Activated naive CD4-positive, alpha-beta T cell treated with anti-CD3 and anti-CD28 coated beads for 36 hours (primary cell): ENCODE measurements at regions not wholly inside any gene's neighbourhood (a gene's known extent, or its start where the extent isn't known, plus 50 kb on each side); places are given as distances from the start of the nearest gene placed in this dataset.

Experiments
- CTCF ChIA-PET: fragments of 350-600 bp; sonication (Branson Sonifier 250); formaldehyde crosslinking; loops from one replicate; lab custom pipeline; 2021; ENCODE audit warnings: antibody characterized with exemption; lab: Charles Lee
- DNase-seq: peaks from one replicate; pipeline ENCODE4 v3.0.0-alpha.2; 2020
- H3K27ac Mint-ChIP-seq: one replicate; pipeline ENCODE4 v1.8.0; 2021; ENCODE audit warnings: mild to moderate bottlenecking, mixed read lengths
- H3K27me3 Mint-ChIP-seq: one replicate; pipeline ENCODE4 v1.8.0; 2021; ENCODE audit warnings: low read depth, mixed read lengths
- H3K36me3 Mint-ChIP-seq: one replicate; pipeline ENCODE4 v1.8.0; 2021; ENCODE audit warnings: low read depth, mixed read lengths
- H3K4me1 Mint-ChIP-seq: one replicate; pipeline ENCODE4 v1.8.0; 2021; ENCODE audit warnings: low read depth, mixed read lengths
- H3K4me3 Mint-ChIP-seq: one replicate; pipeline ENCODE4 v1.8.0; 2021; ENCODE audit warnings: mild to moderate bottlenecking, moderate library complexity, mixed read lengths
- H3K9me3 Mint-ChIP-seq: one replicate; pipeline ENCODE4 v1.8.0; 2021; ENCODE audit warnings: mixed read lengths
- intact Hi-C: fragments of 100-400 bp; cut with micrococcal nuclease; formaldehyde crosslinking; loops from one replicate; pipeline ENCODE4 v1.15.1; 2023

DNA sequence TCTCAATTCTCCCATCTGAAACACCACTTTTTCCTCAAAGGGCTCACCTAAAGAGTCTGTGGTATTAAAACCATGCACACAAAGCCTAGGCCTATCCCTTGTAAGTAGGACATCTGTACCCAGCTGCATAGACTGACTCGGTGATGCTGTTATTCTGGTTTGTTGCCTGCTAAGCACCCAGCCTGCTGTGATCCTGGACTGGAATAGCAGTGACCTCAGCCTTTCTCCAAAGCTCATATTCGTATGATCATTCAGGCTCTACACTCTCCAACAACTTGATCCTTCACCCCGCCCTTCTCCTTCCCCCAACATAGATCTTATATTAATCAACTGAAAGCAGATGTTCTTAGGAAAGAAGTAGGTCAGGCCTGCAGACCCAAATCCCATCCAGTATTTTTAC lies 81.4 kb upstream of the WWC1 start:
- Mint-ChIP-seq H3K36me3 (no peaks in the 10 kb centered on the region), H3K27me3 (no peaks in the 10 kb centered on the region), H3K4me1 (no peaks in the 10 kb centered on the region), H3K27ac (no peak overlapping the region), H3K4me3 (no peak overlapping the region), H3K9me3 (no peaks in the 10 kb centered on the region)
- CTCF ChIA-PET, result interaction anchor here (1.2 to 1.3 kb wide), 2 partner anchors 9 to 10 kb away, joined by 4 to 5 read pairs; no protein-coding TSS in a partner anchor
- no peak for DNase-seq
- intact Hi-C loops, result no loop called here

DNA sequence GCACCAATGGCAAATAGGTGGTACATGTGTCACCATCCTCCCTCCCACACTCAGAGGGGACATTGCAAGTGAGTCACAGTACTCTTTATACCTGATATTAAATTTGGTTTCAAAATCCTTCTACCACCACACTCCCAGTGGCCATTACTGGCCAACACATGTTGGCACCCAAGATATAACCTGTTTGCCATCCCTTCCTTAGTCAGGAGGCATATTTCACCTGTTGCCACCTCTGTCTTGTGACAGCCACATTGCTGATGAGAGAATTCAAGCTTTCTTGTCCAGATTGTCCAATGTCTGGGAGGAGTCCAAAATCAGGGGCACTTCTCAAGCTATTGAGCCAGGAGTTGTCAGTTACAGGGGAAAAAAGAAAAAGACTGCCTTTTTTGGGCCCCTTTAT lies 80.2 kb upstream of the WWC1 start:
- DNase-seq, result no peak

DNA sequence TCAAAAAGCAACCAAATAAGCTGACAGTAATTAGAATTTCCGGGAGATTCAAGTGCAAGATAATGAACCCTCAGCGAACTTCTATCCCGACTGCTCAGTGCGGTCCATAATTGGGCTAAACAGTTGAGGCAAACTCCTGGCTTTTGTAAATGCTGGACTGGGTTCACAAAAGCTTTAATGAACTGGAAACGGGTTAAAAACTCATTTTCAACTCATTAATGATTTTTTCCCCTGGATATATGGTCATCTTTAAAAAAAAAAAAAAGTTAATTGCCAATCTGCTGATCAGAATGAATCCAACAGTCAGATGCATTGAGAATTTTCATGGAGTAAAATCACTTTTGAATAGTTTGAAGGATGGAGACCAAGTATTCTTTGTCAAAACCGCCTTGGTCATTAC lies 79.5 kb upstream of the WWC1 start:
- no peaks in the 10 kb centered on the region for H3K27me3 Mint-ChIP-seq
- no peak overlapping the region for H3K27ac Mint-ChIP-seq
- H3K4me1 Mint-ChIP-seq, result no peaks in the 10 kb centered on the region
- intact Hi-C loops, result no loop called here
- no peak overlapping the region for H3K4me3 Mint-ChIP-seq
- CTCF ChIA-PET, result interaction anchor here (0.6 kb wide), 1 partner anchor 86 kb away, joined by 3 read pairs; no protein-coding TSS in a partner anchor
- H3K9me3 Mint-ChIP-seq, result no peaks in the 10 kb centered on the region
- no peak for DNase-seq
- H3K36me3 Mint-ChIP-seq, result no peaks in the 10 kb centered on the region

More for the DNA sequence above, 80.2 kb upstream of the WWC1 start:
- intact Hi-C loops, result no loop called here
- no peaks in the 10 kb centered on the region for H3K4me1 Mint-ChIP-seq
- no peak overlapping the region for H3K4me3 Mint-ChIP-seq
- no peaks in the 10 kb centered on the region for H3K9me3 Mint-ChIP-seq
- H3K27ac Mint-ChIP-seq, result no peak overlapping the region
- CTCF ChIA-PET, result interaction anchor here (0.6 kb wide), 1 partner anchor 86 kb away, joined by 3 read pairs; no protein-coding TSS in a partner anchor
- no peaks in the 10 kb centered on the region for H3K36me3 Mint-ChIP-seq
- no peaks in the 10 kb centered on the region for H3K27me3 Mint-ChIP-seq

DNA sequence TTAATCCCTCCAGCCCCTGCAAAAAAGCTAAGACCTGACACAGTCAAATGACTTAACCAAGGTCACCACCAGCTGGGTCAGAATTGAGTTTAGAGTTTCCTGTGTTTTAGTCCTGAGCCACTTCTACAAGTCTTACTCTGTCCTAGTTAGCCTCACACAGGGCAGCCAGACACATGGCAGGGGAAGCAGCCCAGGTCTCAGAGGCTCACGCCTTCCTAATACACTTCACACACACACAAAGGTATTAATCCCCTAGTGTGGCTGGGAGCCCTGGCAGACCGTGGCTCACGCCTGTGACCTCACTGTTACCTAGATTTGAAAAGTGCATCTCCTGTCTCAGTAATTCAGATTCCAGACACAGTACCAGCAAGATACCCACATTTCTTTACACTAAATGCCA lies 77.4 kb upstream of the WWC1 start:
- Mint-ChIP-seq H3K36me3 (no peaks in the 10 kb centered on the region), H3K27me3 (no peaks in the 10 kb centered on the region), H3K4me3 (no peak overlapping the region), H3K4me1 (no peaks in the 10 kb centered on the region), H3K27ac (no peak overlapping the region), H3K9me3 (no peaks in the 10 kb centered on the region)
- CTCF ChIA-PET, result no interaction called here
- intact Hi-C loops, result no loop called here
- no peak for DNase-seq

DNA sequence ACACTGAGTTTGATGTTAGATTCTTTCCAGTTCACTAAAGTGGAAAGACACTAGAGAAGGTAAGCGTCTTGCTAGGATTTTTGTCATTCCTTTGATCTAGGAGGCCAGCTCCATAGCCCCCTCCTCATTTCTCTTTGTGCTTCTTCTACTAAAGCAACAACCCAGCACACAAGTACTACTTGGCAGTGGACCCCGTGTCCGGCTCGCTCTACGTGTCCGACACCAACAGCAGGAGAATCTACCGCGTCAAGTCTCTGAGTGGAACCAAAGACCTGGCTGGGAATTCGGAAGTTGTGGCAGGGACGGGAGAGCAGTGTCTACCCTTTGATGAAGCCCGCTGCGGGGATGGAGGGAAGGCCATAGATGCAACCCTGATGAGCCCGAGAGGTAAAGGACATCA lies 76.6 kb upstream of the WWC1 start:
- CTCF ChIA-PET, result no interaction called here
- no peaks in the 10 kb centered on the region for H3K27me3 Mint-ChIP-seq
- H3K27ac Mint-ChIP-seq, result no peak overlapping the region
- DNase-seq, result no peak
- intact Hi-C loops, result no loop called here
- H3K4me3 Mint-ChIP-seq, result no peak overlapping the region
- no peaks in the 10 kb centered on the region for H3K4me1 Mint-ChIP-seq
- H3K9me3 Mint-ChIP-seq, result no peaks in the 10 kb centered on the region
- H3K36me3 Mint-ChIP-seq, result no peaks in the 10 kb centered on the region

DNA sequence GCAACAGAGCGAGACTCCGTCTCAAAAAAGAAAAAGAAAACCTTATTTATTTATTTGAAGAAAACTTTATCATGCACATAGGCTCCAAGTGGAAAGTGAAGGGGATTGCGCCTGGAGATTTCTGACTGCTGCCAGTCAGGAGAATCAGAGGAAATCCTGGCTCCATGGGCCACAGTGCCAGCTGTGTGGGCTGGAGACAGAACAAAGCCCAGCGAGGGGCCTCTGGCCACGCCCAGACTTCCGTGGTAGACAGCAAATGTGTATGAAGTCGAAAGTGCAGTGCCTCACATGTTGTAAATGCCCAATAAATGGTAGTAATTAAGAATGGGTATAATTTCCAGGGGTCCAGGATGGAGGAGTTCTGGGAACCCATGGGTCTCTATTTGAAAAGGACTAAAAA lies 75.8 kb upstream of the WWC1 start:
- Mint-ChIP-seq H3K27me3 (no peaks in the 10 kb centered on the region), H3K36me3 (no peaks in the 10 kb centered on the region), H3K4me3 (no peak overlapping the region), H3K9me3 (no peaks in the 10 kb centered on the region), H3K27ac (no peak overlapping the region), H3K4me1 (no peaks in the 10 kb centered on the region)
- intact Hi-C loops, result no loop called here
- CTCF ChIA-PET, result no interaction called here
- DNase-seq, result no peak

DNA sequence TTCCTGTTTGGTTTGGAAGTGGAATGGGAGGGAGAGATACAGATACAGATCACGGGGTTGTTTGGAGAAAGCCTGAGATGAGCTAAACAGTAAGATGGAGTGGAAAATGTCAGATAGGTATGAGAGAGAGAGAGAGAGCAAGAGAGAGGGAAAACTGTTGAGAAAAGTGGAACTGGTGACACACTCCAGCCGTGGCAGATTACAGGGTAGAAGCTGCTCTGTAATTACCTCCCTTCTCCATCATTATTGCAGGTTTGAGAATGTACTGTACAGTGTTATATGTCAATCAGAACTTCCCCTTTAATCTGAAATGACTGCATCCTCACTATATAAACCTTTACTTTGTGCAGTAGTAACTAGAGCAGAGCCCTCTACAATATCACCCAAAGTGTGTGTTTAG lies 74.5 kb upstream of the WWC1 start:
- Mint-ChIP-seq H3K9me3 (no peaks in the 10 kb centered on the region), H3K36me3 (no peaks in the 10 kb centered on the region), H3K4me1 (no peaks in the 10 kb centered on the region), H3K27me3 (no peaks in the 10 kb centered on the region), H3K4me3 (no peak overlapping the region), H3K27ac (no peak overlapping the region)
- intact Hi-C loops, result no loop called here
- DNase-seq, result no peak
- CTCF ChIA-PET, result no interaction called here

DNA sequence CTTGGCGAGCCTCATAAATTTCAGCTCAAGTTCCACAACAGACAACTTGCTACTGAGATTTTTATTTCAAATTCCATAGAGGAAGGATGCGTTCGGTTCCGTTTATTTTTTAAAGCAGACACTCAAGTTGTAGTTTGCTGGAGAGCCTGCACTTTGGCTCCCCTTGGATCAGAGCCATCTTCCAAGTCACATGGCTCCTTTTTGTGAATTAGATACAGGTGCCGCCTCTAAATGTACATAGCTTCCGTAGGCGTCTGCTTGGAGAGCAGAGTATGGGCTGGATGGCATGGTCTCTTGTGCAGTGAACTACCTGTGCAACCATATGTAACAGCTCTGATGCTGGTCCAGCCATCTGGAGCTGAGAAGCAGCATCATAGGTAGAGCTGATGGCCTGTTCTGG lies 73.9 kb upstream of the WWC1 start:
- Mint-ChIP-seq H3K9me3 (no peaks in the 10 kb centered on the region), H3K27ac (no peak overlapping the region), H3K4me3 (no peak overlapping the region), H3K36me3 (no peaks in the 10 kb centered on the region), H3K27me3 (no peaks in the 10 kb centered on the region), H3K4me1 (no peaks in the 10 kb centered on the region)
- CTCF ChIA-PET, result interaction anchor here (0.9 to 3.4 kb wide), 3 partner anchors 10 to 104 kb away, joined by 3 to 27 read pairs (median 18); no protein-coding TSS in a partner anchor
- DNase-seq, result no peak
- intact Hi-C loops, result no loop called here

DNA sequence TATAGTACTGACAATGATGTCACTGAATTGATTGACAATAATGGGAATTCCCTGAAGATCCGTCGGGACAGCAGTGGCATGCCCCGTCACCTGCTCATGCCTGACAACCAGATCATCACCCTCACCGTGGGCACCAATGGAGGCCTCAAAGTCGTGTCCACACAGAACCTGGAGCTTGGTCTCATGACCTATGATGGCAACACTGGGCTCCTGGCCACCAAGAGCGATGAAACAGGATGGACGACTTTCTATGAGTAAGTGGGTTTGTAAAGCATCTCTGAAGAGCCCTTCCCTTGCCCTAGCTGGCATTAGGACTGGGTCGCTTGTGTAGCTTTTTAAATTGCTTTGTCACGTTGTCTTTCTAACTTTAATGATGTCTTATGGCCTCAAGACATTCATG lies 72.7 kb upstream of the WWC1 start:
- Mint-ChIP-seq H3K4me1 (peaks cover 3% of the 10 kb centered on the region), H3K4me3 (no peak overlapping the region), H3K27ac (no peak overlapping the region), H3K9me3 (no peaks in the 10 kb centered on the region), H3K36me3 (no peaks in the 10 kb centered on the region), H3K27me3 (no peaks in the 10 kb centered on the region)
- intact Hi-C loops, result loop anchor here (1.0 kb wide), 1 partner anchor 495 kb away; no protein-coding TSS in a partner anchor
- no peak for DNase-seq
- CTCF ChIA-PET, result interaction anchor here (0.6 to 3.4 kb wide), 17 partner anchors 9 to 1839 kb away, joined by 3 to 27 read pairs (median 4); no protein-coding TSS in a partner anchor

DNA sequence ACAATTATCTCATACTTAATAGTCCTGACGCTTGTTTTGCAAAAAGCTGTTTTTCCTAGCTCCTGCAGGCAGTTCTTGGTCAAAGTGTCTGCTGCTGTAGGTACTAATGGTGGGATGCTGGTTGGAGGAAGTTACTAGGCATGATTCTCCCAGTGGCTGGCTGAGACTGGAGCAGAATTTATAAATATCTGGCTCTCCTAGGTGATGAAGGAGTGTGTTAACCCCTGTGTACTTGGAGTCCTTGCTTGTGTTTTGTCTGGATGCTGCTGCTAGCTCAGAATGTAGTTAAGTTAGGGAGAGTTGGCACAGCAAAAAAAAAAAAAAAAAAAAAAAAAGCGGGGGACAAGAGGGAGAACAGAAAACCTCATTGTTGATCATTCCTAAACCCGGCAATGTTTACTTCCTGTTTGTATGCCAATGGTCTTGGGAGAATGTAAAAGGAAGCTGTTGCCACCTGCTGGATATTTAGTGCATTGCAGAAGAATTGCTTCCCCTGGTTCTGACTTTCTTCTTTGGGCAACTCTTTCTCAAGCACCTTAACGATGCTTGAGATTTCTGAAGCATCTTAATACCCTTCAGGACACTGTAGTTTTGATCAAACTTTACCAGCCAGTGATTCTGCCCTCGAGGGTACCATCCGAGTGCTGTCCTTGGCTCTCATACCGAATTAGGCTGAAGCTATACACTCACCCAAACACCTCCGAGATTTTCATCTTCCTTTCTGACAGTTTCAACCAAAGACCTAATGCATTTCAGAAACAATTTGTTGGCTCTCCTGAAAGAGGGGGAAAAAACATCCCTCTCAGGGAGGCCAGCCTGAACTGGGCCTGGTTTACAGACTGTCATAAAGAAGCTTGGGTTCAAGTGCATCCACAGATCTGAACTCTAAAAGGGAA lies 71.7 kb upstream of the WWC1 start:
- Mint-ChIP-seq H3K4me1 (peaks cover 3% of the 10 kb centered on the region), H3K36me3 (no peaks in the 10 kb centered on the region), H3K27ac (no peak overlapping the region), H3K9me3 (no peaks in the 10 kb centered on the region), H3K27me3 (no peaks in the 10 kb centered on the region), H3K4me3 (no peak overlapping the region)
- CTCF ChIA-PET, result interaction anchor here (0.6 to 3.4 kb wide), 28 partner anchors 8 to 1838 kb away, joined by 3 to 27 read pairs (median 4); no protein-coding TSS in a partner anchor
- peak; percentile 61 for DNase-seq
- intact Hi-C loops, result loop anchor here (1.0 kb wide), 2 partner anchors 105 to 496 kb away; no protein-coding TSS in a partner anchor

DNA sequence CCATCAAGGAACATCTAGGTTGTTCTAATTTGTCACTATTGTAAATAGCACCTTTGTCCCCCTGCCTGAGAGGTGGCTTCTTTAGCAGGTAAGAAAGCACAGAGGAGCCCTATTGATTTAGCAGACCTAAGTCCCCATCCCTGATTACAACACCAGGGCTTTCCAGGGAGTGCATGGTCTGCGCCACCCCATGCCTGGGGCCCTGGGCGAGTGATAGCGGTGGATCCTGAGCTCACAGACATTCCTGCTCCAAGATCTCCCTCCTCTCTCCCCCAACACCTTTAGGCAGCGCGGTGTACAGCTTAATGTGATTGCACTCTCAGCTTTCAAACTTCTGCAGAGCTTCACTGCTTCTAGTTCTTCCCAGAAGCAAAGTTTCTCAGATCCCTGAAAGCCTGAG lies 67.4 kb upstream of the WWC1 start:
- peaks cover 20% of the 10 kb centered on the region for H3K4me1 Mint-ChIP-seq
- H3K27me3 Mint-ChIP-seq, result no peaks in the 10 kb centered on the region
- H3K4me3 Mint-ChIP-seq, result no peak overlapping the region
- DNase-seq, result no peak
- intact Hi-C loops, result no loop called here
- no peaks in the 10 kb centered on the region for H3K36me3 Mint-ChIP-seq
- CTCF ChIA-PET, result interaction anchor here (0.7 kb wide), 1 partner anchor 29 kb away, joined by 3 read pairs; no protein-coding TSS in a partner anchor
- no peaks in the 10 kb centered on the region for H3K9me3 Mint-ChIP-seq
- no peak overlapping the region for H3K27ac Mint-ChIP-seq

DNA sequence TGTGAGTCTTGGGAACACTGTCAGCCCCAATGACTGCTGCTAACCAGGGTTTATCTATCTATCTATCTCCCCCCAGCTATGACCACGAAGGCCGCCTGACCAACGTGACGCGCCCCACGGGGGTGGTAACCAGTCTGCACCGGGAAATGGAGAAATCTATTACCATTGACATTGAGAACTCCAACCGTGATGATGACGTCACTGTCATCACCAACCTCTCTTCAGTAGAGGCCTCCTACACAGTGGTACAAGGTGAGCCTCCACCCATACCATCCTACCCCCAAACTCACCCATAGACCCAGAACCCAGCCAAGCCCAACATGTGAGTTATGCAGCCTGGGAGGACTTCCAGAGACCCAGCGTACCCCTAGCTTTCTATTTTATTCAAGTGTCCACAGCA lies 65.4 kb upstream of the WWC1 start:
- Mint-ChIP-seq H3K9me3 (no peaks in the 10 kb centered on the region), H3K27me3 (no peaks in the 10 kb centered on the region), H3K4me3 (no peak overlapping the region), H3K4me1 (peaks cover 20% of the 10 kb centered on the region), H3K27ac (no peak overlapping the region), H3K36me3 (no peaks in the 10 kb centered on the region)
- CTCF ChIA-PET, result interaction anchor here (0.6 kb wide), 1 partner anchor 29 kb away, joined by 4 read pairs; no protein-coding TSS in a partner anchor
- intact Hi-C loops, result loop anchor here (5.0 kb wide), 1 partner anchor 1431 kb away; no protein-coding TSS in a partner anchor
- no peak for DNase-seq
